ENCODE measurements at regions not wholly inside any gene's neighbourhood (a gene's known extent, or its start where the extent isn't known, plus 50 kb on each side); places are given as distances from the start of the nearest gene placed in this dataset.

DNA sequence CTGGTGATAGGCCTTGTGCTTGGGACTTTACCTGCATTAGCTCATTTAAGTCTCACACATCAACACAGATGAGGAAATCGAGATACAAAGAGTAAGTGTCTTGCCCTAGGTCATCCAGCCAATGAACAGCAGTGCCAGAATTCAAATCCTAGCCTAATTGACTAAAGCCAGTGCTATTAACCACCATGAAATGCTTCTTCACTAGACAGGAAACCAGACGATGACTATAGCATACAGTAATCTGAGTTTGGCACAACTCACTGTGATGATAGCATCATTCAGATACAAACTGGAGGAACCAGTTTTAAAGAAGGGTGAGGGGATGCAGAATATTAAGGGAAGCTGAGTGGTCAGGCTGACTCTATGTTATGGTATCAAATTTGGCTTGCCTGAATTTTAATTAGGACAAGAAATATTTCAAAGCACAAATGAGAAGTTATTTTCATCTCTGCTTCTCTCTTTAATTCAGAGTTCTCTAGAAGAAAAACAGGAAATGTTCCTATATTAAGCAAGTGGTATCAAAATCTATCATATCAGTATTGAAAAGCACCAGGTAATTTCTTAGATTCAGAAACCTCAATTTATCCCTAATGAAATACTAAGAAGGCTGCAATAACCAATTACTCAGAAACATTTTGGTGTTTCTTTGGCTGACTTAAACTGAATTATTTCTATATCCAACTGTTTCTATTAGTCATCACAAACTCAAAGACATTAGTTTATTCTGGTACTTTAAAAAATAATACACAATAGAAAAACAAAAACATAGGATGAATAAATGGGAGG lies 147.0 kb upstream of the RASA1 start:
- no peak for TF ChIP-seq Cebpa-rat (IDR thresholded peaks at IDR 0.05)
- Histone ChIP-seq H3K4me3 (no peak overlapping the region), H3K9ac (peak overlapping the region in 1 of 11 experiments; percentile 12; a peak in 1 of 22 replicates), H3K27ac (peak overlapping the region in 8 of 11 experiments; percentile 9 to 67 (median 40); a peak in 15 of 22 replicates), H3K4me2 (peak overlapping the region; percentile 27 to 73 (median 48); a peak in 21 of 22 replicates), H3K36me3 (no peaks in the 10 kb centered on the region), H3K4me1 (peaks cover 20 to 50% (median 28%) of the 10 kb centered on the region in 10 experiments), H3K9me3 (replicated peaks in 1 of 11) (peaks cover 0 to 24% (median 6%) of the 10 kb centered on the region in 11 experiments; a peak in 7 of 22 replicates), H4K20me1 (no peaks in the 10 kb centered on the region), H3K27me3 (no peaks in the 10 kb centered on the region)

DNA sequence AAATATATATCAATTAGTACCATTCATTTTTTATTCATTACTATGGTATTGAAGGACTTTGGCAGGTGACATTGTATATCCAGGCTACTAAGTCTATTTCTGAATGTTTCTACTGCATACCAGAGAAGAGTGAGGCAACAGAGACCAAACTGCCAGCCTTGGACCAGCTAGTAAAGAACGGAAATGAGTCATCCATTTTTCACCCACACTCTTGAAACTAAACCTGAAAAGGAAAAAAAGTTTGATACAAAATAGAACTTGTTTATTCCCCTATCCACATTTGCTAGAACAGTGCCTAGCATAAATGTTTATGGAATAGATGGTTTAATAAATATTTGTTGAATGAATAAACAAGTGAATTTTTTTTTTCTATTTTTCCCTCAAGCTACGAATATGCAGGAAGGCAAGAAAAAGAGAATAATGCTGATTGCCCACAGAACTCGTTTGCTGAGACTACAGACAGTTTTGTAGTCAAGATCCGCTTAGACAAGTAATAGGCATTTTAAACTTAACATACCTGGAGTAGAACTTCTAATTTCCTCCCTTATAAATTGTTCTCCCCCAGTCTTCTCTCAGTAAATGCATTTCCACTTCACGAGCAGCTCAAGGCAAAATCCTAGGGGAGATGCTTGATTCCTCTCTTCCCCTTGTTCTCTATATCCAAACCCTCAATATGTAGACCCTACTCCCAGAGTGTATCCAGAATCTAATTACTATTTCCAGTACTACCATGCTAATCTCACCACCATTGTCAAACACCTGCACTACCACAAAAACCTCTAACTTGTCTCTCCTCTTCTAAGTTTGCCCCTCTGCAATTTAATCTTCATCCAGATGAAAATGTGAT lies 146.2 kb upstream of the RASA1 start:
- peak overlapping the region in 7 of 11 experiments; percentile 25 to 67 (median 47); a peak in 8 of 22 replicates for H3K27ac ChIP-seq
- no peaks in the 10 kb centered on the region for H3K27me3 ChIP-seq
- no peak for TF ChIP-seq Cebpa-rat (IDR thresholded peaks at IDR 0.05)
- no peak overlapping the region for H3K9ac ChIP-seq
- peak overlapping the region; percentile 17 to 73 (median 47); a peak in 21 of 22 replicates for H3K4me2 ChIP-seq
- no peaks in the 10 kb centered on the region for H4K20me1 ChIP-seq
- H3K36me3 ChIP-seq = no peaks in the 10 kb centered on the region
- H3K4me1 ChIP-seq = peaks cover 23 to 50% (median 28%) of the 10 kb centered on the region in 10 experiments
- peaks cover 0 to 22% (median 6%) of the 10 kb centered on the region in 11 experiments; a peak in 7 of 22 replicates for H3K9me3 ChIP-seq (replicated peaks in 1 of 11)
- H3K4me3 ChIP-seq = no peak overlapping the region

DNA sequence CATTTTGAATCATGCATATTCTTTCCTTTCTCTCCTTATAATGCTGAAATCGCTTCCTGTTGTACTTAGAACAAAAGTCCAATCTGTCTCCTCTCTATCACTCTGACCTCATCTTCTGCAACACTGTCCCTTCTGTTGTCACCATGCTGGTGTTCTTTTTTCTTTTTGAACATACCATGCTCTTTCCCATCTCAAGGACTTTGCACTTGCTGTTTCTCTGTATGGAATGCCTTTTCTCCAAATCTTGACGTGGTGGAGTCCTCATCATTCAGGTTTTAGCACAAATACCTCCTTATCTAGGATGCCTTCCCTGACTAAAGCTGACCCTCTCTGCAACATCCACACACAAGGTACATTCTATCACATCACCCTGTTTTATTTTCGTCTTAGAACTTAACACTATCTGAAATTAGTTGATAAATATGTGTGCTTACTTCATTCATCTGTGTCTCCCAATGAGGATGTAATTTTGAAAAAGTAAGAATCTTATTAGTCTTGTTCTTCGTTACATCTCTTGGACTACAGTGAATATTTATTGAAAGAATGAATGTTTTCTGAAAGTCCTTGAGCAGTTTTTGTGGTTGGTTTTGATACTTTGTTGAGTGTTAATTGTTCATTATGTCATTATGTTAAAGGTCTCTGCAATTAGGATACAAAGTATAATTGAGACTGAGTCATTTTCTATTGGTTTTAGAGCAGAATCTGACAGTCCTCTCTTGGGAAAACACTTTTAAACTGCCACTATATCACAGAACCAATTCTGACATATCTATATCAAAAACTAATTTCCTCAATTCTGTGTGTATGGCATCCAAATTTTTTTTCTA lies 145.3 kb upstream of the RASA1 start:
- Histone ChIP-seq H3K9ac (no peak overlapping the region), H3K9me3 (replicated peaks in 1 of 11) (peaks cover 0 to 20% (median 6%) of the 10 kb centered on the region in 11 experiments; a peak in 7 of 22 replicates), H4K20me1 (no peaks in the 10 kb centered on the region), H3K4me1 (peaks cover 23 to 43% (median 31%) of the 10 kb centered on the region in 10 experiments), H3K27ac (no peak overlapping the region; a peak in 1 of 22 replicates), H3K27me3 (no peaks in the 10 kb centered on the region), H3K36me3 (no peaks in the 10 kb centered on the region), H3K4me3 (no peak overlapping the region), H3K4me2 (peak overlapping the region; percentile 17 to 73 (median 47); a peak in 21 of 22 replicates)
- no peak for TF ChIP-seq Cebpa-rat (IDR thresholded peaks at IDR 0.05)

DNA sequence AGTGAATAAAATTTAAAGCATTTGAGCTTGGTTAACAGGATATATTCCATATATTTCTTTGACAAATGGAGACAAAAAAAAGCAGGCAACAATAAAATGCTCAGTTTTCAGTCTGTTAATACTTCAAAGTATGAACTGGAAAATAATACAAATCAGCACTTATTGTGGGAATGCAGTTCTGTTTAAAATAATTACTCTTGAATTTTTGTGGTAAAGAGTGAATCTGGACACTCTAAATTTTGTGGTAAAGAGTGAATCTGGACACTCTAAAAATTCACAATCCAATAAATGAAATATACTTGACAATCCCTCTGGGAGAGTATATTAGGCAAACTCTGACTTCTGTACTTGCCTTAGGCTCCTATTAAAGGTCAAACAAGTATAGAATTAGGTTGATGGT lies 141.9 kb upstream of the RASA1 start:
- H3K4me1 ChIP-seq = peaks cover 9 to 27% (median 17%) of the 10 kb centered on the region in 10 experiments
- no peak overlapping the region for H3K4me2 ChIP-seq

DNA sequence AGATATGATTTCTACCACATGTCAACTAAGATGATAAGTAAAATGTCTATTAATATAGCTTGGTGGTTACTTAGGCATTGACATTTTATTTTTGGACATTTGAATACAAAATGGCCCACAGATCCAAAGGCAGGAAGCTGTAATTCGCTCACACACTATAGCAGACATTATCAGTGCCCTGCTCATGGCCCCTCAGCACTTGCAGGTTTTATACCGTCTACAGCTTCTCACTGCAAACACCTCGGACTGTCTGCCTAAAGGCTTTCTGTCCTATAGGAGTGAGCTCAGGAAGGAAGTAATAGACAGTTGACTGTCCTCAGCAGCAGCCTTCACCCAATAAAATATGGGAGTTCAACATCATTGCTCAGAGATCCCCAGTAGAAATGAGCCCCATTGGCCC lies 140.8 kb upstream of the RASA1 start:
- Histone ChIP-seq H3K27ac (no peak overlapping the region), H3K4me3 (no peak overlapping the region), H3K27me3 (no peaks in the 10 kb centered on the region), H3K9me3 (replicated peaks in 1 of 11) (no peaks in the 10 kb centered on the region), H4K20me1 (no peaks in the 10 kb centered on the region), H3K9ac (no peak overlapping the region), H3K4me1 (peaks cover 4 to 16% (median 6%) of the 10 kb centered on the region in 10 experiments), H3K4me2 (peak overlapping the region in 5 of 11 experiments; percentile 7 to 41 (median 33); a peak in 7 of 22 replicates), H3K36me3 (no peaks in the 10 kb centered on the region)
- no peak for TF ChIP-seq Cebpa-rat (IDR thresholded peaks at IDR 0.05)

More for the DNA sequence above, 141.9 kb upstream of the RASA1 start:
- Histone ChIP-seq H3K27me3 (no peaks in the 10 kb centered on the region), H3K27ac (no peak overlapping the region), H3K9me3 (replicated peaks in 1 of 11) (no peaks in the 10 kb centered on the region), H3K4me3 (no peak overlapping the region), H3K9ac (no peak overlapping the region), H3K36me3 (no peaks in the 10 kb centered on the region), H4K20me1 (no peaks in the 10 kb centered on the region)
- TF ChIP-seq Cebpa-rat (IDR thresholded peaks at IDR 0.05) = no peak

DNA sequence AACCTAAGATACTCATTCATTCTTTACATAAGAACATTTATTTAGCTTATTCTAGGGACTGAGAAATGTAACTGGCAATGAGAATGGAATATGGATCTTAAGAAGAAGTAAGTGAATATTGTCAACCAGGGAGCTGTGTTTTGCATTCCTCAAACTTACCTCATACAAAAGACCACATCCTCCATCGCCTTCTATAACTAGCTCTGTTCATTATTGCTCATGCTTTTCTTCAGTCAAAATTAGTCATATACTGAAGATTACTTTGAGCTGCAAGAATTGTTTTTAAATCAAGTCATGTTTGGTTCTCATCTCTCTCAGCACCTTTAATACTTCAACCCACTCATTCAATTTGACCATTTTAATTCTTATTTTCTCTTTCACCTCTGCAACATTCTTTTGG lies 140.3 kb upstream of the RASA1 start:
- Histone ChIP-seq H3K4me2 (peak overlapping the region in 3 of 11 experiments; percentile 7 to 41 (median 33); a peak in 2 of 22 replicates), H3K4me3 (no peak overlapping the region), H3K36me3 (no peaks in the 10 kb centered on the region), H4K20me1 (no peaks in the 10 kb centered on the region), H3K27me3 (no peaks in the 10 kb centered on the region), H3K9me3 (replicated peaks in 1 of 11) (no peaks in the 10 kb centered on the region), H3K4me1 (peaks cover 0 to 11% (median under 1%) of the 10 kb centered on the region in 10 experiments; a peak in 8 of 20 replicates), H3K9ac (no peak overlapping the region), H3K27ac (no peak overlapping the region)
- no peak for TF ChIP-seq Cebpa-rat (IDR thresholded peaks at IDR 0.05)

DNA sequence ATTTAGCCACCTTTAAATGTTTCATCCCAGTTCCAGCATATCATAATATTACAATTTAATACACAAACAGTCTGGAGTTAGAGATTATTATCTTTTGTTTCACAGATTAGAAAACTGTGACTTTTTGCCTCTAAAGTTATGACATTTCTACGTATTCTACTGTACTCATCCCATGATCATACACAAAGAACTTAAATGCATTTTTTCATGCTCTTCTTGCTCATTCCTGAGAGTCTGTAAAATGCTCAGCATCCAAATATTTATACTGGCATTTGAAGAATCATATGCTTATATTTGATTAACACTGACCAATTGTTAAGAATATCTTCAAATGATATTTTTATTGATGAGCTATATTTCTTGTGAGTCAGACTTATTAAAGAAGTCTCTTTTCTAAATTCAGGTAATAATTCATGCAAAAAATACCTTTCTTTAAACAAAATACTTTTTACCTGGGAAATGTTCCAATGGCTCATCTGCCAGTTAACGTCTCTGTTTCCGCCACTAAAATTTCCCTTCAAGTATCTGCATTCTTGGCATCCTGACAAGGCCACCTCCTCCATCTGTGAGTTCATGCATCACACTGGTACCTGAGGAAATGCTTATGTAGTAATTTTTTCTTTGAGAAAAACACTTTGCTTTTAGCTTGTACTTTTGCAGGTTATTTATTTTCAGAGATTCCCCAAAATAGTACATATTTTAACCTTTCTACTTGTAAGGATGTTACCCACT lies 139.6 kb upstream of the RASA1 start:
- Histone ChIP-seq H3K27me3 (no peaks in the 10 kb centered on the region), H3K9ac (no peak overlapping the region), H3K36me3 (no peaks in the 10 kb centered on the region), H4K20me1 (no peaks in the 10 kb centered on the region), H3K27ac (no peak overlapping the region), H3K9me3 (replicated peaks in 1 of 11) (no peaks in the 10 kb centered on the region), H3K4me1 (peaks cover 0 to 11% (median 0%) of the 10 kb centered on the region in 10 experiments; a peak in 7 of 20 replicates), H3K4me3 (no peak overlapping the region), H3K4me2 (no peak overlapping the region)
- TF ChIP-seq Cebpa-rat (IDR thresholded peaks at IDR 0.05) = no peak

DNA sequence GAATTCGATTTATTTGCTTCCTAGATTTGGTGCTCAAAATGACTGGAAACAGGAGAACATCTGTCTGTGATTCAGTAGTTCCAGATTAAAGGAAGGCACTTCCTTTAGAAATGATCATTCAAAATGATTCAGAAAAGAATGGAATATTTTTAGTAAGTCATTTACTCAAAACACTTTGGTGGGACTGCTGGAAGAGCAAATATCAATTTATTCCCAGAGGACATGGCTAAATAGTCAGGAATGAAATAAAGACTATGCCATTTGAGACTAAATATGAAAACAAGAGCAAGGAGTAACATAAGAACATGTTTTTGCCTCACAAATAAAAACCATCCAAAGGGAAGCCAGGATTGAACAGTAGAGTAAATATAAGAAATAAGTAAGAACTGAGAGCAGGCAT lies 138.6 kb upstream of the RASA1 start:
- Histone ChIP-seq H3K36me3 (no peaks in the 10 kb centered on the region), H3K4me1 (peaks cover 0 to 11% (median 0%) of the 10 kb centered on the region in 10 experiments; a peak in 7 of 20 replicates), H3K27me3 (no peaks in the 10 kb centered on the region), H4K20me1 (no peaks in the 10 kb centered on the region), H3K9me3 (replicated peaks in 1 of 11) (0 out of 22 replicates have a peak, but pooled peaks cover 0 to 1% (median 0%) of the 10 kb centered on the region in 11 experiments), H3K4me2 (no peak overlapping the region), H3K4me3 (no peak overlapping the region), H3K27ac (no peak overlapping the region), H3K9ac (no peak overlapping the region)
- TF ChIP-seq Cebpa-rat (IDR thresholded peaks at IDR 0.05) = no peak

Measured in BLaER1 treated with 17β-estradiol and CSF1 and Interleukin-3, amounts not matched to agents 10 nM and 100 nM (cell line).